ENCODE measurements at regions not wholly inside any gene's neighbourhood (a gene's known extent, or its start where the extent isn't known, plus 50 kb on each side); places are given as distances from the start of the nearest gene placed in this dataset.

GRCh38 chr2:52844701-52845423, 922.7 kb upstream of the CHAC2 start:
- H3K36me3 ChIP-seq = no peaks in the 10 kb centered on the region
- no peak overlapping the region for H3K4me3 ChIP-seq
- H3K4me1 ChIP-seq (ENCODE audit: insufficient read depth) = no peaks in the 10 kb centered on the region
- peaks cover 2% of the 10 kb centered on the region for H3K27me3 ChIP-seq
- 66 to 69% (median 68%) methylated on average over 5 of the region's 5 CpGs for WGBS, 3 donors
- intact Hi-C loops (cut with DNase I) = no loop called here
- no peaks in the 10 kb centered on the region for H3K9me3 ChIP-seq
- no peak for DNase-seq
- TF ChIP-seq POLR2A (IDR thresholded peaks at IDR 0.05) (no peak), CTCF (IDR thresholded peaks at IDR 0.05) (no peak), EP300 (IDR thresholded peaks at IDR 0.05) (no peak)
- H3K27ac ChIP-seq = no peak overlapping the region

- Histone ChIP-seq H3K36me3 (no peaks in the 10 kb centered on the region), H3K9me3 (no peaks in the 10 kb centered on the region), H3K4me1 (ENCODE audit: insufficient read depth) (no peaks in the 10 kb centered on the region), H3K27ac (no peak overlapping the region), H3K27me3 (no peaks in the 10 kb centered on the region), H3K4me3 (no peak overlapping the region)
- intact Hi-C loops (cut with DNase I) = no loop called here
- no peak for DNase-seq
- no peak for TF ChIP-seq CTCF (IDR thresholded peaks at IDR 0.05)
- no peak for TF ChIP-seq EP300 (IDR thresholded peaks at IDR 0.05)
- no peak for TF ChIP-seq POLR2A (IDR thresholded peaks at IDR 0.05)
- WGBS, 3 donors = 81 to 93% (median 86%) methylated on average over 2 of the region's 2 CpGs
Observed at GRCh38 chr2:52835909-52836308, 931.7 kb upstream of the CHAC2 start.

DNA sequence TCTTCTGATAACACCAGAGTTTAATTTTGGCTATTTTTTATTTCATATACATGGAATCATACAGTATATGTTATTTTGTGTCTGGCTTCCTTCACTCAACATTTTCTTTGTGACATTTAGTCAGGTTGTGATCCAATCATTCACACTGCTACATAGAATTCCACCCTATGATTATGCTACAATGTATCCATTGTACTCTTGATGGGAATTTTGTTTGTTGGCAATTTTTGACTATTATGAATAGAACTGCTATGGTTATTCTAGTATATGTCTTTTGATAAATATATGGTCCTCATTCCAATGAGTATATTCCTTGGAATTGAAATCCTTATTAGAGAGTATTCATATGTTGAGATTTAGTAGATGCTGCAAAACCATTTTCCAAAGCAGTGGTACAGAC, 936.4 kb upstream of the CHAC2 start:
- intact Hi-C loops (cut with DNase I) = no loop called here
- H3K9me3 ChIP-seq = no peaks in the 10 kb centered on the region
- H3K4me1 ChIP-seq (ENCODE audit: insufficient read depth) = no peaks in the 10 kb centered on the region
- no peak overlapping the region for H3K27ac ChIP-seq
- TF ChIP-seq CTCF (IDR thresholded peaks at IDR 0.05) (no peak), POLR2A (IDR thresholded peaks at IDR 0.05) (no peak), EP300 (IDR thresholded peaks at IDR 0.05) (no peak)
- DNase-seq = no peak
- no peak overlapping the region for H3K4me3 ChIP-seq
- H3K27me3 ChIP-seq = no peaks in the 10 kb centered on the region
- no peaks in the 10 kb centered on the region for H3K36me3 ChIP-seq

GRCh38 chr2:52828112-52828511, 939.5 kb upstream of the CHAC2 start:
- Histone ChIP-seq H3K36me3 (no peaks in the 10 kb centered on the region), H3K4me3 (no peak overlapping the region), H3K9me3 (no peaks in the 10 kb centered on the region), H3K4me1 (ENCODE audit: insufficient read depth) (no peaks in the 10 kb centered on the region), H3K27ac (no peak overlapping the region), H3K27me3 (no peaks in the 10 kb centered on the region)
- no peak for DNase-seq
- TF ChIP-seq CTCF (IDR thresholded peaks at IDR 0.05) (no peak), EP300 (IDR thresholded peaks at IDR 0.05) (no peak), POLR2A (IDR thresholded peaks at IDR 0.05) (no peak)
- 89 to 96% (median 93%) methylated on average over 1 of the region's 1 CpG for WGBS, 3 donors
- intact Hi-C loops (cut with DNase I) = no loop called here
